ENCODE measurements at regions not wholly inside any gene's neighbourhood (a gene's known extent, or its start where the extent isn't known, plus 50 kb on each side); places are given as distances from the start of the nearest gene placed in this dataset.
A peak's percentile ranks its signal among the peaks of the same experiment; 100 is the strongest.

GRCh38 chr6:44044940-44045671 lies 82.1 kb downstream of the MRPL14 start (continued):
- no peak for TF ChIP-seq ZBTB3 (CRISPR knock-in tag; IDR thresholded peaks at IDR 0.05; ENCODE audit: borderline replicate concordance, low read depth)
- no peak for TF ChIP-seq ZNF337 (CRISPR knock-in tag; IDR thresholded peaks at IDR 0.05; ENCODE audit: borderline replicate concordance, low read depth)
- no peak for TF ChIP-seq ZNF280D (CRISPR knock-in tag; IDR thresholded peaks at IDR 0.05)
- TF ChIP-seq ZNF710 (CRISPR knock-in tag; IDR thresholded peaks at IDR 0.05; ENCODE audit: borderline replicate concordance), result no peak
- no peak for TF ChIP-seq ZBTB49 (CRISPR knock-in tag; IDR thresholded peaks at IDR 0.05; ENCODE audit: borderline replicate concordance)
- TF ChIP-seq ZC3H4 (CRISPR knock-in tag; IDR thresholded peaks at IDR 0.05; ENCODE audit: borderline replicate concordance), result no peak
- no peak for TF ChIP-seq SRY (CRISPR knock-in tag; IDR thresholded peaks at IDR 0.05)
- no peak for TF ChIP-seq PRDM4 (CRISPR knock-in tag; IDR thresholded peaks at IDR 0.05; ENCODE audit: borderline replicate concordance)
- TF ChIP-seq IKZF1 (IDR thresholded peaks at IDR 0.05), result 0 out of 2 replicates have a peak, but pooled peaks have one; percentile 58
